Pons (tissue), 1 donor: ENCODE measurements at regions not wholly inside any gene's neighbourhood (a gene's known extent, or its start where the extent isn't known, plus 50 kb on each side); places are given as distances from the start of the nearest gene placed in this dataset.
A peak's percentile ranks its signal among the peaks of the same experiment; 100 is the strongest.
"Not testable (repeated sequence)": the region's sequence is repeated elsewhere in the genome, so short reads cannot be mapped to it uniquely, and the experiment has no call there.

Experiments used
- DNase-seq: peaks from one replicate; pipeline ENCODE4 v3.0.0-alpha.2; 2016; ENCODE audit warnings: low spot score

- no peak for DNase-seq
Observed at GRCh38 chr1:230591678-230592077, 50.6 kb upstream of the COG2 start.

GRCh38 chr1:230589951-230590350 lies 52.3 kb upstream of the COG2 start:
- DNase-seq: no peak

- no peak for DNase-seq
Observed at GRCh38 chr1:230588323-230588746, 53.9 kb upstream of the COG2 start.

GRCh38 chr1:230587061-230587460 lies 55.2 kb upstream of the COG2 start:
- no peak for DNase-seq

- DNase-seq: no peak
Observed at GRCh38 chr1:230584660-230585059, 57.6 kb upstream of the COG2 start.

- DNase-seq: no peak
Observed at GRCh38 chr1:230581446-230582079, 60.7 kb upstream of the COG2 start.

GRCh38 chr1:230578616-230579015 lies 63.7 kb upstream of the COG2 start:
- no peak for DNase-seq

- DNase-seq: no peak
Observed at GRCh38 chr1:230577537-230577936, 64.7 kb upstream of the COG2 start.

GRCh38 chr1:230575886-230576500 lies 66.3 kb upstream of the COG2 start:
- DNase-seq: no peak

- DNase-seq: no peak
Observed at GRCh38 chr1:230574502-230574901, 67.8 kb upstream of the COG2 start.

GRCh38 chr1:230573658-230574057 lies 68.6 kb upstream of the COG2 start:
- DNase-seq: peak; percentile 21

- DNase-seq: peak; percentile 52
Observed at GRCh38 chr1:230572121-230573105, 69.9 kb upstream of the COG2 start.

- no peak for DNase-seq
Observed at GRCh38 chr1:230570724-230571360, 71.4 kb upstream of the COG2 start.

- DNase-seq: no peak
Observed at GRCh38 chr1:230569201-230569600, 73.1 kb upstream of the COG2 start.

- no peak for DNase-seq
Observed at GRCh38 chr1:230568676-230569075, 73.6 kb upstream of the COG2 start.

GRCh38 chr1:230568008-230568407 lies 74.3 kb upstream of the COG2 start:
- DNase-seq: no peak

- no peak for DNase-seq
Observed at GRCh38 chr1:230567221-230567575, 75.1 kb upstream of the COG2 start.

GRCh38 chr1:230566532-230567220 lies 75.6 kb upstream of the COG2 start:
- not testable (repeated sequence) for DNase-seq

GRCh38 chr1:230565141-230565540 lies 77.1 kb upstream of the COG2 start:
- DNase-seq: no peak

GRCh38 chr1:230563591-230563990 lies 78.7 kb upstream of the COG2 start:
- no peak for DNase-seq

- DNase-seq: no peak
Observed at GRCh38 chr1:230561570-230561969, 80.7 kb upstream of the COG2 start.

GRCh38 chr1:230558324-230558723 lies 84.0 kb upstream of the COG2 start:
- no peak for DNase-seq
